Aorta (tissue), 5 donors: ENCODE measurements at regions not wholly inside any gene's neighbourhood (a gene's known extent, or its start where the extent isn't known, plus 50 kb on each side); places are given as distances from the start of the nearest gene placed in this dataset.

Source experiments
- ATAC-seq: fragments of 200-7000 bp; cut with Tn5 transposase; one replicate; pipeline ENCODE4 v1.9.1; 2022; ENCODE audit warnings: moderate library complexity; ENCODE audit not compliant: low FRiP score
- DNase-seq, 2 donors: peaks; one replicate each; pipeline ENCODE4 v3.0.0-alpha.2; 2020
- H3K27ac ChIP-seq, 2 donors: one replicate each; pipeline ENCODE4 v1.5.1; 2013; ENCODE audit warnings: low read length in 2 of 2, mild to moderate bottlenecking in 2 of 2, moderate library complexity in 2 of 2, control low read depth in 1 of 2, inconsistent platforms in 1 of 2, low read depth in 1 of 2
- H3K27me3 ChIP-seq, 2 donors: one replicate each; pipeline ENCODE4 v1.6.1; 2013; ENCODE audit warnings: control low read depth in 1 of 2, low read length in 1 of 2, mild to moderate bottlenecking in 1 of 2, moderate library complexity in 1 of 2; ENCODE audit not compliant: insufficient read depth in 2 of 2, control insufficient read depth in 1 of 2
- H3K36me3 ChIP-seq, 2 donors: one replicate each; pipeline ENCODE4 v1.6.1; 2013; ENCODE audit warnings: control low read depth in 1 of 2, low read length in 1 of 2, mild to moderate bottlenecking in 1 of 2; ENCODE audit not compliant: insufficient read depth in 2 of 2, control insufficient read depth in 1 of 2
- H3K4me1 ChIP-seq, 2 donors: one replicate each; pipeline ENCODE4 v1.6.1; 2013; ENCODE audit warnings: low read length in 2 of 2, control low read depth in 1 of 2, mild to moderate bottlenecking in 1 of 2, moderate library complexity in 1 of 2; ENCODE audit not compliant: insufficient read depth in 2 of 2, control insufficient read depth in 1 of 2
- H3K4me3 ChIP-seq, 2 donors: one replicate each; pipeline ENCODE4 v1.5.1; 2013; ENCODE audit warnings: low read length in 2 of 2, control low read depth in 1 of 2, mild to moderate bottlenecking in 1 of 2
- H3K9me3 ChIP-seq: one replicate; pipeline ENCODE4 v1.6.1; 2013; ENCODE audit warnings: mild to moderate bottlenecking, low read length; ENCODE audit not compliant: control insufficient read depth
- WGBS, 2 donors: extraction: QIAGEN DNeasy Blood & Tissue Kit; methylation state at CpG; one replicate each; pipeline ENCODE4 v1.1.7; 2013; 5-methylcytosine and 5-hydroxymethylcytosine counted together
- intact Hi-C, 2 donors: fragments of 100-400 bp; cut with DNase I; formaldehyde crosslinking; loops; one replicate each; pipeline versions ENCODE4 v1.14.2 to v1.15.0; 2022
- donor health status: healthy with polysubstance abuse.
- donor health status: Bipolar disorder and iron deficiency.
- donor health status: DM: no; HTN: no; CAD: no.
- donor health status: DM: no; HTN: no; CAD: no.
- donor health status: DM: yes; HTN: yes; CAD: no.

- DNase-seq (no peak), ATAC-seq (no peak)
- Histone ChIP-seq H3K27ac (no peak overlapping the region), H3K27me3 (no peaks in the 10 kb centered on the region), H3K4me1 (peaks cover 0 to 2% of the 10 kb centered on the region in 2 donors), H3K4me3 (no peak overlapping the region), H3K36me3 (no peaks in the 10 kb centered on the region), H3K9me3 (no peaks in the 10 kb centered on the region)
- intact Hi-C loops, result no loop called here
Measured at GRCh38 chr2:188142088-188142487, 149.6 kb upstream of the GULP1 start.

- intact Hi-C loops, result no loop called here
- peaks cover 0 to 2% of the 10 kb centered on the region in 2 donors for H3K4me1 ChIP-seq
- no peak overlapping the region for H3K4me3 ChIP-seq
- H3K27me3 ChIP-seq, result no peaks in the 10 kb centered on the region
- H3K27ac ChIP-seq, result no peak overlapping the region
- no peaks in the 10 kb centered on the region for H3K9me3 ChIP-seq
- WGBS, 2 donors, result 33 to 38% methylated on average over 3 of the region's 3 CpGs
- DNase-seq (no peak), ATAC-seq (no peak)
- H3K36me3 ChIP-seq, result no peaks in the 10 kb centered on the region
Measured at GRCh38 chr2:188142636-188143295, 148.9 kb upstream of the GULP1 start.

- no peak for ATAC-seq
- H3K4me3 ChIP-seq, result no peak overlapping the region
- no peak overlapping the region for H3K27ac ChIP-seq
- intact Hi-C loops, result no loop called here
- no peak for DNase-seq
- WGBS, 2 donors, result 4 to 48% methylated on average over 1 of the region's 1 CpG
- H3K9me3 ChIP-seq, result no peaks in the 10 kb centered on the region
- H3K36me3 ChIP-seq, result no peaks in the 10 kb centered on the region
- H3K4me1 ChIP-seq, result peaks cover 0 to 2% of the 10 kb centered on the region in 2 donors
- H3K27me3 ChIP-seq, result no peaks in the 10 kb centered on the region
Measured at GRCh38 chr2:188145885-188146284, 145.8 kb upstream of the GULP1 start.

GRCh38 chr2:188146888-188147287, 144.8 kb upstream of the GULP1 start:
- no peak for ATAC-seq
- no peaks in the 10 kb centered on the region for H3K9me3 ChIP-seq

GRCh38 chr2:188151670-188152069, 140.0 kb upstream of the GULP1 start:
- Histone ChIP-seq H3K36me3 (no peaks in the 10 kb centered on the region), H3K9me3 (no peaks in the 10 kb centered on the region), H3K4me3 (no peak overlapping the region), H3K27ac (no peak overlapping the region), H3K4me1 (no peaks in the 10 kb centered on the region), H3K27me3 (no peaks in the 10 kb centered on the region)
- intact Hi-C loops, result no loop called here
- ATAC-seq (no peak), DNase-seq (no peak)
- 50 to 68% methylated on average over 1 of the region's 1 CpG for WGBS, 2 donors

More at GRCh38 chr2:188146888-188147287, 144.8 kb upstream of the GULP1 start:
- no peak overlapping the region for H3K27ac ChIP-seq
- no peaks in the 10 kb centered on the region for H3K36me3 ChIP-seq
- no peaks in the 10 kb centered on the region for H3K27me3 ChIP-seq
- WGBS, 2 donors, result 0 to 3% methylated on average over 1 of the region's 1 CpG
- intact Hi-C loops, result no loop called here
- no peak overlapping the region for H3K4me3 ChIP-seq
- DNase-seq, result no peak
- peaks cover 0 to 2% of the 10 kb centered on the region in 2 donors for H3K4me1 ChIP-seq

GRCh38 chr2:188158337-188159100, 133.2 kb upstream of the GULP1 start:
- no peak overlapping the region for H3K4me3 ChIP-seq
- no peaks in the 10 kb centered on the region for H3K27me3 ChIP-seq
- intact Hi-C loops, result no loop called here
- H3K4me1 ChIP-seq, result no peaks in the 10 kb centered on the region
- 52 to 59% methylated on average over 9 of the region's 9 CpGs for WGBS, 2 donors
- H3K36me3 ChIP-seq, result no peaks in the 10 kb centered on the region
- no peak for ATAC-seq
- no peaks in the 10 kb centered on the region for H3K9me3 ChIP-seq
- no peak for DNase-seq
- H3K27ac ChIP-seq, result no peak overlapping the region

- Histone ChIP-seq H3K36me3 (no peaks in the 10 kb centered on the region), H3K9me3 (no peaks in the 10 kb centered on the region), H3K27ac (no peak overlapping the region), H3K4me1 (no peaks in the 10 kb centered on the region), H3K27me3 (no peaks in the 10 kb centered on the region), H3K4me3 (no peak overlapping the region)
- DNase-seq (no peak), ATAC-seq (no peak)
- WGBS, 2 donors, result 95 to 96% methylated on average over 2 of the region's 2 CpGs
- intact Hi-C loops, result no loop called here
Measured at GRCh38 chr2:188159484-188159883, 132.2 kb upstream of the GULP1 start.

- intact Hi-C loops, result no loop called here
- DNase-seq (no peak), ATAC-seq (no peak)
- no peak overlapping the region for H3K4me3 ChIP-seq
- no peaks in the 10 kb centered on the region for H3K36me3 ChIP-seq
- H3K27me3 ChIP-seq, result no peaks in the 10 kb centered on the region
- no peaks in the 10 kb centered on the region for H3K4me1 ChIP-seq
- WGBS, 2 donors, result 91 to 97% methylated on average over 4 of the region's 4 CpGs
- H3K9me3 ChIP-seq, result no peaks in the 10 kb centered on the region
- no peak overlapping the region for H3K27ac ChIP-seq
Measured at GRCh38 chr2:188170356-188170755, 121.3 kb upstream of the GULP1 start.

- no peak for DNase-seq
- ATAC-seq, result no peak
- intact Hi-C loops, result no loop called here
- Histone ChIP-seq H3K9me3 (no peaks in the 10 kb centered on the region), H3K27ac (no peak overlapping the region), H3K4me3 (no peak overlapping the region), H3K27me3 (no peaks in the 10 kb centered on the region), H3K36me3 (no peaks in the 10 kb centered on the region), H3K4me1 (no peaks in the 10 kb centered on the region)
Measured at GRCh38 chr2:188176620-188177019, 115.1 kb upstream of the GULP1 start.
